ENCODE measurements at regions not wholly inside any gene's neighbourhood (a gene's known extent, or its start where the extent isn't known, plus 50 kb on each side); places are given as distances from the start of the nearest gene placed in this dataset.

DNA sequence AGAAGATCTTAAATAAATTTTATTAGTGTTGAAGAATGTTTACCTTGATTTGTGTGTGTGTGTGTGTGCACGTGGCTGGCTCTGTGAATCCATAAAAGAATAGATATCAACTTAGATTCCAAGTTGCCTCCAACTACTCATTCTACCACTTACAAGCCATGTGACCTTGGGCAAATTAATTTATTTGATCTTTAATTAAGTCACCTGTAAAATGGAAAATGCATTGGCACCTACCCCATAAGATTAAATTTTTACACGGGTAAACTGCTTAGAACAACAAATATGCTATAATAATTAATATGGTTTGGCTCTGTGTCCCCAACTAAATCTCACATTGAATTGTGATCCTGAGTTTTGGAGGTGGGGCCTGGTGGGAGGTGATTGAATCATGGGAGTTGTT lies 604.9 kb upstream of the NRG3 start:
- no peak for TF ChIP-seq BACH2 (CRISPR knock-in tag; IDR thresholded peaks at IDR 0.05; ENCODE audit: borderline replicate concordance)
- no peak for TF ChIP-seq TCF4 (CRISPR knock-in tag; IDR thresholded peaks at IDR 0.05; ENCODE audit: borderline replicate concordance)
- TF ChIP-seq PATZ1 (CRISPR knock-in tag; IDR thresholded peaks at IDR 0.05; ENCODE audit: borderline replicate concordance) = no peak
- no peak for TF ChIP-seq ESRRG (CRISPR knock-in tag; IDR thresholded peaks at IDR 0.05)
- no peak for TF ChIP-seq ISL1 (CRISPR knock-in tag; IDR thresholded peaks at IDR 0.05)
- TF ChIP-seq PPARA (CRISPR knock-in tag; IDR thresholded peaks at IDR 0.05; ENCODE audit: borderline replicate concordance) = no peak
- TF ChIP-seq ZFP3 (CRISPR knock-in tag; IDR thresholded peaks at IDR 0.05) = no peak
- TF ChIP-seq, protein P1, sequence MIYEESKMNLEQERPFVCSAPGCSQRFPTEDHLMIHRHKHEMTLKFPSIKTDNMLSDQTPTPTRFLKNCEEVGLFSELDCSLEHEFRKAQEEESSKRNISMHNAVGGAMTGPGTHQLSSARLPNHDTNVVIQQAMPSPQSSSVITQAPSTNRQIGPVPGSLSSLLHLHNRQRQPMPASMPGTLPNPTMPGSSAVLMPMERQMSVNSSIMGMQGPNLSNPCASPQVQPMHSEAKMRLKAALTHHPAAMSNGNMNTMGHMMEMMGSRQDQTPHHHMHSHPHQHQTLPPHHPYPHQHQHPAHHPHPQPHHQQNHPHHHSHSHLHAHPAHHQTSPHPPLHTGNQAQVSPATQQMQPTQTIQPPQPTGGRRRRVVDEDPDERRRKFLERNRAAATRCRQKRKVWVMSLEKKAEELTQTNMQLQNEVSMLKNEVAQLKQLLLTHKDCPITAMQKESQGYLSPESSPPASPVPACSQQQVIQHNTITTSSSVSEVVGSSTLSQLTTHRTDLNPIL (CRISPR knock-in tag; IDR thresholded peaks at IDR 0.05; ENCODE audit: low read depth) = no peak
- no peak for TF ChIP-seq TOX (CRISPR knock-in tag; IDR thresholded peaks at IDR 0.05; ENCODE audit: borderline replicate concordance)
- TF ChIP-seq RARB (CRISPR knock-in tag; IDR thresholded peaks at IDR 0.05) = no peak
- TF ChIP-seq ZFP30 (CRISPR knock-in tag; IDR thresholded peaks at IDR 0.05) = no peak
- TF ChIP-seq SNAI2 (CRISPR knock-in tag; IDR thresholded peaks at IDR 0.05) = no peak
- no peak for TF ChIP-seq CSDC2 (CRISPR knock-in tag; IDR thresholded peaks at IDR 0.05)
- no peak for TF ChIP-seq ZNF70 (CRISPR knock-in tag; IDR thresholded peaks at IDR 0.05)
